NCI-H524 treated with DMSO at 0.1 percent for 48 hours (cell line): ENCODE measurements at regions not wholly inside any gene's neighbourhood (a gene's known extent, or its start where the extent isn't known, plus 50 kb on each side); places are given as distances from the start of the nearest gene placed in this dataset.

Source experiments
- DNase-seq: peaks from one replicate; lab custom pipeline; 2025; lab: John Stamatoyannopoulos, UW

DNA sequence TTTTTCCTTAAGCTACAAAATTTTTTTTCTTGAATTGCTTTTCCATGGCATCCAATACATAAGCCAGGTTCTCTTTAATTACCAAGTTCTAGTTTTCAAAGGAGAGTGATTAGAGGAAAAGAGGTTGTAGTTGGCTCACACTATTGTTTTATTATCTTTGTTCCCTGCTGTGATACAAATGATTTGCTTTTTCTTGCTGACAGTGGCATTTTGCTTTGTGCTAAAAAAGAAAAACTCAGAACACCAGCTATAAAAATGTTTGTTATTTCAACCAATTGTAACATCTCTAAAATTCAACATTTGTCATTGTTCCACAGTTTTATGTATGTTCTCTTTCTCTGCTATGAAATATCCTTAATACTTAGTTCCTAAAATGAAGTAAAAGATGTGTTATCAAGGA, 1817.2 kb downstream of the STIM2 start:
- no peak for DNase-seq

- no peak for DNase-seq
Observed at GRCh38 chr4:28682847-28683246, 1822.2 kb downstream of the STIM2 start.

DNA sequence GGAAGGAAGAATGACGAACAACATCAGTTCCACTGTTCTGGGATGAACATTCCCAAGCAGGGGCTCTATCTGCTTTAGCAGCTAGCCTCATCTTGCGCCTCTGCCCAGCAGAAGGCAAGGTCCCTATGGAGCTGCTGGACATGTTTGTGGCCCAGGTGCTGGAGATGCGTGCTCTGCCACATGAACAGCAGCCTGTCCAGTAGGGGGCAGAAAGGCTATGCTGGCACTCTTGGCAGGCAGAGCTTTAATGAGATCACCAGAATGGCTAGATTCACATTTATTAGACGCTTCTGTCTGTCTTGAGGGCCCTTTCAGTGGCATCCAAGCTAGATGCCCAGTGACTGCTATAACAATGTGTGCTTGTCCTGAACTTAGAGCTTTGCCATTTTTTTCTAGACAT, 1826.0 kb downstream of the STIM2 start:
- peak; percentile 6 for DNase-seq

DNA sequence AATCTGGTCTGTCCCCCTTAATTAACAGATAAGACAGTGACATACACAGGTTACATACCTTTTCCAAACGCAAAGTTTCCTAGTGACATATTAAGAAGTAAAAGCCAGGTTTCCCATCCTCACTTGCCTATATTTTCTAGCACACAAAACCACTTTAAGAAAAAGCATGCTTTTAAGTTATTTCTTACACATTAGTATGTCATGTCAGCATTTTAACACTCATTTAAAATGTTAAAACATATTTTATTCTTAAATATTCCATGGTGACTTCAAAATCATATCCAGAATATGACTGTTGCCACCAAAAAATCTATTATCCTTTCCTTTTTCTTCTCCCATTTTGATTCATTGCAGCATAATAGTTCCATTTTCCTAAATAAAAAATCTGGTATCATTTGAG, 1830.2 kb downstream of the STIM2 start:
- DNase-seq: no peak

GRCh38 chr4:28702571-28702970, 1841.9 kb downstream of the STIM2 start:
- DNase-seq: no peak

DNA sequence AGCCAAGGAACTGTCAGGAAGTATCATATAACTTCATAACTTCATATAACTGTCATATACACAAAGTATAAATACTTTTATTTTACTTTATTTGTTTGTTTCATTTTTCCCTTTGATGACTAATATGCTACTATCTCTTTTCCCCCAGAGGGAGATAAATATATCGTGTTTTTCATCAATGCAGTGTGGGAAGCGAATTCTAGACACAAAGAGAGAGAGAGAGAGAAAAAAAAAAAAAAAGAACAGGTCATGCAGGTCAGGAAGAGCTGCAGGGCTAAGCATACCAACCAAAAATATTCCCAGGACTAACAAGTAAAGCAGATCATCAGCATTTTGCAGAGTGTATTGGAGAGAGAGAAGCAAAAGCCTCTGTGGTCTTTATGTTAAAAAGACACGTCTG, 1849.2 kb downstream of the STIM2 start:
- DNase-seq: no peak

DNA sequence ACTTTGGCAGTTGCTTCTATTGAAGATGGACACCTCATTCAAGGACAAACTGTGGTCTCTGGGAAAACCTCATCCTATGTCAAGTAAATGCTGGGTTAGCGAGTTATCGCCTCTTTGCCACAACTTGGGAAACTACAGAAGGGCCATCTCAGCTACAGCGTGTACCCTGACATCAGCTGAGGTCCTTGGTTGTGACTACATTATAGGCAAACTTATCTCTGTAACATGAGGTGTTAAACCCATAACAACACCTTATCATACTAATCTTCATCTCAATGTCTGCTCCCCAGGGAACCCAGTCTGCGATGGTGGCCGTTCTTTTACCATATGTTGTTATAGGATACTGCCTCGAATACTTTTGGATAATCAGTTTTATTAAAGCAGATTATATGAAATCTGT, 1862.7 kb downstream of the STIM2 start:
- DNase-seq: peak; percentile 76

DNA sequence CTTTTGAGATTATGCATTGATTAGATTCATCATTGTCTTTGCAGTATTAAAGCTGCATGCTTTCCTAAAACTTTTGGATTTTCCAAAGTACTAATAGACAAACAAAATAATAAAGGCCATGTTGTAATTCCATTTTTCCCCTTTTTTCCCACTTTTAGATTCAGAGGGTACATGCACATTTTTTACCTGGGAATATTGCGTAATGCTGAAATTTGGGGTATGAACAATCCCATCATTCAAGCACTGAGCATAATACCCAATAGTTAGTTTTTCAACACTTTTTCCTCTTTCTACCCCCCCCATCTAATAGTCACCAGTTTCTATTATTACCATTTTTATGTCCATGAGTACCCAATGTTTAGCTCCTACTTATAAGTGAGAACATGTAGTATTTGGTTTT, 1863.6 kb downstream of the STIM2 start:
- no peak for DNase-seq

DNA sequence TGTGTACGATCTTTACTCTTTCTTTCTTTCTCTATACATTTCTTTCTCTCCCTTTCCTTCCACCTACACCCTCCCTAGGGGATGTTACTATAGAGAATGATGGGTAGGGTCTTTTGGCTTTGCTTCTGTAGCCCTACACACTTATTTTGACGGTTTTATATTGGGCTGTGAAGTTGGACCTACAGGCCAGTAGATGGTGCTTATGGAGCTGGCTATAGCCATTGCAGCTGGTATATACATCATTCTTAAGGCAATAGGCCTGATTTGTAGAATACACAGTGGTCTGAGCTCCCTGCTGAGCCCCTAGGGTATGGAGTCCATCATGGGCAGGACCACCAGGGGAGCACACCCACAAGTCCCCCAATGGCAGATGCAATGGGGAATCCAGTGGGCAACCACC, 1869.7 kb downstream of the STIM2 start:
- no peak for DNase-seq

- DNase-seq: no peak
Observed at GRCh38 chr4:28744066-28744465, 1883.4 kb downstream of the STIM2 start.

DNA sequence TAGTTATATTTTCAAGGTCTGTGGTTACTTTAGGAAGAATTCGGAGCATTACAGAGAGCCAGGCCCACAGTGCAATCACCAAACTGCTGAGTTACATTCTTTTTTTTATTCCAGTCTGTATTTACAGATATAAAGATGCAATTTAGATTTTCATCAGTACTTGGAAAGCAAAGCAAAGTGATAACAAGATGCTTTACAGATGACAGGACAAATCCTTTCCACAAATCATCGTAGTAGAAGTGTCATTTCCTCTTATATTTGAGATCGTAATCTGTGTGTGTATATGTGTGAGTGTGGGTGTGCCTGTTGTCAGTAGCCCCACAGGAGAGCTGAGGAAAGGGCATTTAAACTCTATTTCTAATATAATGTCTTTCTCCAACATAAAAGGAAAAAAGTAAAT, 1893.7 kb downstream of the STIM2 start:
- no peak for DNase-seq

DNA sequence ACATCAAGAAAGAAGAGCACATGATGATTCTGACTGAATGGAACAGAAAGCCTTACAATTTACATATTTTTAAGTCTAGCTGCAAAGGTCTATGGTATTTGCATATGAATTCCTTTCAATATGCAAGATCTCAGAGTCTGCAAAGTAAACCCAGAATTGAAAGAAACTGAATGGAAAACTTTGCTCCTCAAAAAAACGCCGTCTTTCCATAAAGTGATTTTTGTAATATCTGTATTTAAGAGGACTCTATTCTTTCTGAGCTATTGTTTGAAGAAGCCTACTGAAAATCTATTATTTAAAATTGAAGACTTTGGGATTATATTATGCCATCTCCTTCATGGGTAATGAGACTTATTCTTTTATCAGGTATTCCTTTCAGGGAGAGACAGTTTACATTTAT, 1894.4 kb downstream of the STIM2 start:
- DNase-seq: no peak

GRCh38 chr4:28759064-28759463, 1898.4 kb downstream of the STIM2 start:
- no peak for DNase-seq

GRCh38 chr4:28760003-28760402, 1899.4 kb downstream of the STIM2 start:
- no peak for DNase-seq

- DNase-seq: no peak
Observed at GRCh38 chr4:28772066-28772465, 1911.4 kb downstream of the STIM2 start.

- no peak for DNase-seq
Observed at GRCh38 chr4:28772788-28773187, 1912.1 kb downstream of the STIM2 start.

GRCh38 chr4:28774344-28774743, 1913.7 kb downstream of the STIM2 start:
- DNase-seq: no peak

DNA sequence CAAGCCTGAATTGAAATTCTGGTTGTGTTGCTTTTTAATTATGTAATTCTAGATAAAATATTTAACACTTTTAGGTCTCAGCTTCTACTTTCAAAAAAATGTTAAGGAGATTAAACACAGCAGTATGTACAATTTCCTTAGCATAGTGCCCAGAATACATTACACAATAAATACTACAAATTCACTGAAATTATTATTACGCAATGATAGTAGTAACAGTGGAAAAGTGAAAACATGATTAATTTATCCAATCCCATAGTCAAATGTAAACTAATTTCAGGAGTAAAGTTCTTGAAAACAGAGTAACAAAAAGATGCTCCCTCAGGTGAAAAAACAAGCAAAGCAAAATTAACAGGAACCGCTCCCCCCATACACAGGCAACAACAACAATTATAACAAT, 1915.4 kb downstream of the STIM2 start:
- DNase-seq: no peak

DNA sequence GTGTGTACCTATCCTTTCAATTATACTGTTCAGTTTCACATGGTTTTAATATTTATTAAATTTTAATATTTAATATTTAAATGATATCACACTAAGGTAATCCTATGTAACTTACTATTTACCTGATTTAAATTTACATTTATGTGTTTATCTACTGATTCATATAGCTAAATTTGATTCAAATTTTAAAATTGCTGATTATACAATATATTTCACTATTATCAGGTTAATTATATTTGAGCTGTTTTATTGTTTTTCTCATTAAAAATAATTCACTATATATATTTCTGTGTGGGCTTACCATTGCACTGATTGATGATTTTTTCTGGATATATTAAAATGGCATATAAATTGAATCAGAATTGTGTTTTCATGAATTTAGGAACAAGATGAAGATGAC, 1923.5 kb downstream of the STIM2 start:
- no peak for DNase-seq

- DNase-seq: no peak
Observed at GRCh38 chr4:28787947-28788346, 1927.3 kb downstream of the STIM2 start.

DNA sequence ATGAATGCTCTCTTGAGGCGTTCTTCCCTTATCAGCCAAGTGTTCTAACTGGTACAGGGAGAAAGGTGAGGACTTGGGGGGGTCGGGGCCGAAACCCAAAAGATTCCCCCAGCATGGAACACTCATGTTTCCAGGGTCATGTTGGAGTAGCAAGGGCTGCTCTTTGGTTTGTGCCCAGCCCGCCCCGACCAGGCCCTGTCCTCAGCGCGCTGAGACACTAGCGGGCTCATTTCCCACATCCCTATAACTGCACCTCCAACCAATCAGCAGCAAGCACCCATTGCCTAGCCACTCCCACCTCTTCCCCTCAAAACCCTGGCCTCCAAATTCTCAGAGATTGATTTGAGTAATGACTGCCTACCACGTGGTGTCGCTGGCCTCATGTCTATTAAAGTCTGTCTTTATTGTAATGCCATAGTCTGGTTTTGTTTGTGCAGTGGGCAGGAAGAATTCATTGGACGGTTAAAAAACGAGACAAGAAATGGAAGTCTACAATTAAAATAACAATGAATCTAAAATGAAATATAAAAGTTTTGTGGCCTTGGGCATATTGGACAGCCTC, 1928.4 kb downstream of the STIM2 start:
- no peak for DNase-seq

- no peak for DNase-seq
Observed at GRCh38 chr4:28792917-28793597, 1927.1 kb upstream of the PCDH7 start.

- DNase-seq: no peak
Observed at GRCh38 chr4:28799696-28800095, 1920.5 kb upstream of the PCDH7 start.

DNA sequence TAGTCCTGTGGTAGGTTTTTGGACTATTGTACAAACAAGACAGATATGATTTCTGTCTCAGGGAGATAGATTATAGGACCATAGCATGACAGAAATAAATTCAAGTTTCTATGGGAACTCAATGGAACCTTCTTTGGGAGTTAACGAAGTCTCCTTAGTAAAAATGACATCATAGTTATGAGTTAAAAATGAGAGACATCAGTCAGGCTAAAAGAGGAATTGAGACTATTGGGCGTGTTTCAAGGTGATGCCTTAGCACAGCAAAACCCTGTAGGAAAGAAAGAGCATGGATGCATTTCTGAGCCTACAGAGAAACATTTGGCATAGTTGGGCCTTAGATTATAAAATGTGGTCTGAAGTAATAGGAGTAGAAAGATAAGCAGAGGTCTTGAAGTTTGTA, 1909.1 kb upstream of the PCDH7 start:
- DNase-seq: no peak
